Hematopoietic multipotent progenitor cell treated with erythropoietin and hydrocortisone succinate and interleukin-3 and kit ligand, for 6 days (in vitro differentiated cells): ENCODE measurements at regions not wholly inside any gene's neighbourhood (a gene's known extent, or its start where the extent isn't known, plus 50 kb on each side); places are given as distances from the start of the nearest gene placed in this dataset.

Source experiments
- DNase-seq: peaks from one replicate; pipeline ENCODE4 v3.0.0-alpha.2; 2015

GRCh38 chr11:129324533-129325175 is 51.0 kb upstream of the BARX2 start:
- no peak for DNase-seq

GRCh38 chr11:129323896-129324502 is 51.6 kb upstream of the BARX2 start:
- peak; percentile 46 for DNase-seq

GRCh38 chr11:129322941-129323340 is 52.7 kb upstream of the BARX2 start:
- DNase-seq, result no peak

GRCh38 chr11:129321076-129321475 is 54.6 kb upstream of the BARX2 start:
- DNase-seq, result no peak

GRCh38 chr11:129320494-129320893 is 55.2 kb upstream of the BARX2 start:
- no peak for DNase-seq

- no peak for DNase-seq
Observed at GRCh38 chr11:129319751-129320150, 55.9 kb upstream of the BARX2 start.

GRCh38 chr11:129319201-129319600 is 56.4 kb upstream of the BARX2 start:
- no peak for DNase-seq

- DNase-seq, result no peak
Observed at GRCh38 chr11:129317571-129317970, 58.1 kb upstream of the BARX2 start.

- no peak for DNase-seq
Observed at GRCh38 chr11:129316781-129317180, 58.9 kb upstream of the BARX2 start.

- DNase-seq, result no peak
Observed at GRCh38 chr11:129315781-129316579, 59.7 kb upstream of the BARX2 start.

GRCh38 chr11:129314371-129314770 is 61.3 kb upstream of the BARX2 start:
- peak; percentile 6 for DNase-seq

GRCh38 chr11:129313541-129314297 is 61.9 kb upstream of the BARX2 start:
- DNase-seq, result no peak

GRCh38 chr11:129312730-129313503 is 62.7 kb upstream of the BARX2 start:
- no peak for DNase-seq

- no peak for DNase-seq
Observed at GRCh38 chr11:129308241-129308865, 67.3 kb upstream of the BARX2 start.

GRCh38 chr11:129307162-129307561 is 68.5 kb upstream of the BARX2 start:
- no peak for DNase-seq

- DNase-seq, result no peak
Observed at GRCh38 chr11:129302386-129303101, 73.1 kb upstream of the BARX2 start.

GRCh38 chr11:129300099-129300498 is 75.5 kb upstream of the BARX2 start:
- no peak for DNase-seq

- DNase-seq, result no peak
Observed at GRCh38 chr11:129298988-129299387, 76.7 kb upstream of the BARX2 start.

- no peak for DNase-seq
Observed at GRCh38 chr11:129295746-129296145, 79.9 kb upstream of the BARX2 start.

GRCh38 chr11:129292771-129293170 is 82.9 kb upstream of the BARX2 start:
- no peak for DNase-seq

- DNase-seq, result no peak
Observed at GRCh38 chr11:129292092-129292491, 83.6 kb upstream of the BARX2 start.
